PC-9 (cell line): ENCODE measurements at regions not wholly inside any gene's neighbourhood (a gene's known extent, or its start where the extent isn't known, plus 50 kb on each side); places are given as distances from the start of the nearest gene placed in this dataset.

Experiments
- BruUV-seq: library from RNA; stranded (reverse); fragments of 400-500 nt; replicated peaks from 2 replicates; lab custom pipeline; 2021; lab: Mats Ljungman, UMichigan
- CTCF ChIA-PET: fragments of 300-600 bp; sonication (Branson Sonifier 250); formaldehyde crosslinking; loops from one replicate; lab custom pipeline; 2022; ENCODE audit warnings: antibody characterized with exemption; lab: Charles Lee
- POLR2A ChIA-PET: fragments of 300-600 bp; sonication (Branson Sonifier 250); formaldehyde crosslinking; loops from one replicate; lab custom pipeline; 2022; ENCODE audit warnings: antibody characterized with exemption; ENCODE audit not compliant: unreplicated experiment; lab: Charles Lee
- DNase-seq, 2 experiments: peaks; one replicate each; pipeline versions ENCODE4 v3.0.0 to v3.0.0-alpha.2; 2015 to 2022; ENCODE audit warnings: mixed read lengths in 1 of 2
- H2AFZ ChIP-seq: fragments of 200-600 bp; sonication (generic); 2 replicates; pipeline ENCODE4 v1.8.1; 2017; ENCODE audit warnings: antibody characterized with exemption
- H3F3A ChIP-seq: fragments of 200-600 bp; sonication (generic); 2 replicates; pipeline ENCODE4 v1.8.1; 2017; ENCODE audit warnings: antibody characterized with exemption, mild to moderate bottlenecking, low read depth; ENCODE audit not compliant: insufficient read depth
- H3K27ac ChIP-seq: fragments of 200-600 bp; sonication (generic); 2 replicates; pipeline ENCODE4 v1.6.1; 2016; ENCODE audit warnings: mixed run types
- H3K27me3 ChIP-seq: fragments of 200-600 bp; sonication (generic); 2 replicates; pipeline ENCODE4 v1.6.1; 2016; ENCODE audit warnings: low read depth, mixed run types; ENCODE audit not compliant: insufficient read depth
- H3K36me3 ChIP-seq: fragments of 200-600 bp; sonication (generic); 2 replicates; pipeline ENCODE4 v1.6.1; 2016; ENCODE audit warnings: low read depth, mixed run types
- H3K4me1 ChIP-seq: fragments of 200-600 bp; sonication (generic); replicated peaks from 2 replicates; pipeline ENCODE4 v1.6.1; 2016; ENCODE audit warnings: mixed run types; ENCODE audit not compliant: insufficient read depth
- H3K4me2 ChIP-seq: fragments of 200-600 bp; sonication (generic); 2 replicates; pipeline ENCODE4 v1.6.1; 2017; ENCODE audit warnings: mixed run types
- H3K4me3 ChIP-seq: fragments of 200-600 bp; sonication (generic); 2 replicates; pipeline ENCODE4 v1.6.1; 2016; ENCODE audit warnings: mixed run types
- H3K79me2 ChIP-seq: fragments of 200-600 bp; sonication (generic); 2 replicates; pipeline ENCODE4 v1.6.1; 2017; ENCODE audit warnings: low read depth, mixed run types
- H3K9me2 ChIP-seq: fragments of 200-600 bp; sonication (generic); 2 replicates; pipeline ENCODE4 v1.8.1; 2017; ENCODE audit warnings: mild to moderate bottlenecking; ENCODE audit not compliant: insufficient read depth
- H3K9me3 ChIP-seq: fragments of 200-600 bp; sonication (generic); 2 replicates; pipeline ENCODE4 v1.8.1; 2016; ENCODE audit warnings: low read depth; ENCODE audit not compliant: insufficient read depth
- H4K20me1 ChIP-seq: fragments of 200-600 bp; sonication (generic); 2 replicates; pipeline ENCODE4 v1.8.1; 2017; ENCODE audit not compliant: insufficient read depth
- EZH2 ChIP-seq: fragments of 200-600 bp; sonication (generic); IDR thresholded peaks from 2 replicates; pipeline ENCODE4 v1.8.0; 2017; ENCODE audit warnings: antibody characterized with exemption, low read depth
- intact Hi-C: fragments of 100-400 bp; cut with micrococcal nuclease; formaldehyde crosslinking; loops from one replicate; pipeline ENCODE4 v1.10.0; 2022; ENCODE audit not compliant: unreplicated experiment
- TF ChIP-seq, protein P1 (sequence below): fragments of 200-600 bp; sonication (generic); conservative IDR thresholded peaks from 2 replicates; pipeline ENCODE4 v1.6.1; 2017; ENCODE audit warnings: mixed run types, antibody characterized with exemption, mild to moderate bottlenecking, moderate library complexity

DNA sequence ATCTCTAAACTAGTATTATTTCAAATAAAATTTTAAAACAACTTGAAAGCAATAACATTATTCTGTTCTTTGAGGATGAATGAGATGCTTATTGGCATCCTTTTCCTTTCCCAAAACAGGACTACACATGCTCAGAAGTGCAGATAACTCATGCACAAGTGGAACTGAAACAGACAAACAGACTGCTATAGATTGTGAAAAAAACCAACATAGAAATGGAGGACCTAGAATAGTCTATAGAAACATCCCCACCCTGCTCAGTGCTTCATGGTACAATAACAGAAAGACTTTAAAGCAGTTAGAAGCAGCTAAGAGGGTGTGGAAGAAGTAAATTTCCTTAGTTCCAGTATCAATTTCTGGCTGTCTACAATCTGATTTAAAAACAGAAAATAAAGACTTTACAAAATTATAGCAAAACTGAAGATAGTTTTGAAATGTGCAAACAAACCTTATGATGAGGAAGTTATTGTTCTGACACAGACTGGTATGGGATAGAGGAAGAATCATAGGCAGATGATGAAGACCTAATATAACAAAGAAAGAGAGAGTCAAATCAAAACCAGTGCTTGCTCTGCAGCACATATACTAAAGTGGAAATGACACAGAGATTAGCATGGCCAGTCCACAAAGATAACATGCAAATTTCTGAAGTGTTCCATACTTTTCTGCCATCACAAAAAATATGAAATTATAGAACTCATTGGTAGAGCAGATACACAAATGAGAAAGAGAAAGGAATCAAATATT lies 1025.4 kb downstream of the SQOR start:
- Histone ChIP-seq H3K4me2 (no peak overlapping the region), H3K4me1 (no peaks in the 10 kb centered on the region), H3K36me3 (no peaks in the 10 kb centered on the region), H3K4me3 (no peak overlapping the region), H3F3A (no peaks in the 10 kb centered on the region), H4K20me1 (no peaks in the 10 kb centered on the region), H3K79me2 (no peaks in the 10 kb centered on the region), H3K9me2 (no peaks in the 10 kb centered on the region), H3K9me3 (no peaks in the 10 kb centered on the region), H3K27ac (no peak overlapping the region), H3K27me3 (no peaks in the 10 kb centered on the region), H2AFZ (no peak overlapping the region)
- ChIA-PET CTCF (no interaction called here), POLR2A (no interaction called here)
- no TSS peak for BruUV-seq
- DNase-seq = no peak
- no peak for TF ChIP-seq EZH2
- TF ChIP-seq, protein P1, sequence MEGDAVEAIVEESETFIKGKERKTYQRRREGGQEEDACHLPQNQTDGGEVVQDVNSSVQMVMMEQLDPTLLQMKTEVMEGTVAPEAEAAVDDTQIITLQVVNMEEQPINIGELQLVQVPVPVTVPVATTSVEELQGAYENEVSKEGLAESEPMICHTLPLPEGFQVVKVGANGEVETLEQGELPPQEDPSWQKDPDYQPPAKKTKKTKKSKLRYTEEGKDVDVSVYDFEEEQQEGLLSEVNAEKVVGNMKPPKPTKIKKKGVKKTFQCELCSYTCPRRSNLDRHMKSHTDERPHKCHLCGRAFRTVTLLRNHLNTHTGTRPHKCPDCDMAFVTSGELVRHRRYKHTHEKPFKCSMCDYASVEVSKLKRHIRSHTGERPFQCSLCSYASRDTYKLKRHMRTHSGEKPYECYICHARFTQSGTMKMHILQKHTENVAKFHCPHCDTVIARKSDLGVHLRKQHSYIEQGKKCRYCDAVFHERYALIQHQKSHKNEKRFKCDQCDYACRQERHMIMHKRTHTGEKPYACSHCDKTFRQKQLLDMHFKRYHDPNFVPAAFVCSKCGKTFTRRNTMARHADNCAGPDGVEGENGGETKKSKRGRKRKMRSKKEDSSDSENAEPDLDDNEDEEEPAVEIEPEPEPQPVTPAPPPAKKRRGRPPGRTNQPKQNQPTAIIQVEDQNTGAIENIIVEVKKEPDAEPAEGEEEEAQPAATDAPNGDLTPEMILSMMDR = no peak
- intact Hi-C loops = no loop called here

DNA sequence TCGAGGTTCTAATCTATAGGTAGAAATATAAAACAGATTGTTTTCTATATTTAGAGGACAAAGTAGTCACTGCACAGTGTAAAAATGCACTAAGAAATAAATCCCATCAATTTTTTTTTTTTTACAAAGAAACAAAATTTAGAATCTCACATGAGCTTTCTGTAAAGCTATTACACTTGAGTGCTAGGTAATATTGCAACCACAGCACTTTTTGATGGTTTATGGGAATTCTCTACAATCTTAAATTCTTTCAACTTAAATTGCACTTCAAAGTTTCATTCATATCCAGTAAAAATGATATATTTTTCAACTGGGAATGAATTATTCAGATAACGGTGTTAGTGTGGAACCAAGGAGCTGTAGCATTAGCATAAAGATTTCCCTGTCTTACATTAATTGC lies 1035.4 kb downstream of the SQOR start:
- Histone ChIP-seq H3K9me3 (no peaks in the 10 kb centered on the region), H3K79me2 (no peaks in the 10 kb centered on the region), H3K36me3 (no peaks in the 10 kb centered on the region), H3K4me3 (no peak overlapping the region), H3K4me1 (no peaks in the 10 kb centered on the region), H3F3A (no peaks in the 10 kb centered on the region), H2AFZ (no peak overlapping the region), H3K27ac (no peak overlapping the region), H4K20me1 (no peaks in the 10 kb centered on the region), H3K9me2 (no peaks in the 10 kb centered on the region), H3K27me3 (no peaks in the 10 kb centered on the region), H3K4me2 (no peak overlapping the region)
- DNase-seq = no peak
- intact Hi-C loops = no loop called here
- TF ChIP-seq EZH2 = no peak
- TF ChIP-seq, protein P1 = no peak
- no TSS peak for BruUV-seq
- CTCF ChIA-PET = no interaction called here
- POLR2A ChIA-PET = no interaction called here

DNA sequence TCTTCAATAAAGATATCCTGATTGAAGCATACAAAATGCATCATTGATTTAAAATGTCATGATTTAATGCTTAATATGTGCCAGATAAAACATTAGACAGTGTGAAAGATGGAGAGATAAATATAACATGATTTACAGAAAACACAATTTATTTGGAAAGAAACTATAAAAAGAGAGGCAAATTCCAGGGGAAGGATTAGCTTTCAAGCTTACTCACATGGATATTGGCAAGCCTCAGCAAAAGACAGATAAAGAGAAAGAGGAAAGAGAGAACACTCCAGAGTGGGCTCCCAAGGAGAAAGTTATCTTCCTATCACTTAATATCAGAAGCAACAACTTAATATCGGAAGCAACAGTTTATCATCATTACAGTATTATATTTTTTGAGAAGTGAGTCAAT lies 1036.5 kb downstream of the SQOR start:
- Histone ChIP-seq H3K27me3 (no peaks in the 10 kb centered on the region), H3K27ac (no peak overlapping the region), H3K9me2 (no peaks in the 10 kb centered on the region), H3K4me1 (no peaks in the 10 kb centered on the region), H3K4me3 (no peak overlapping the region), H3K9me3 (no peaks in the 10 kb centered on the region), H3K36me3 (no peaks in the 10 kb centered on the region), H3K4me2 (no peak overlapping the region), H4K20me1 (no peaks in the 10 kb centered on the region), H2AFZ (no peak overlapping the region), H3F3A (no peaks in the 10 kb centered on the region), H3K79me2 (no peaks in the 10 kb centered on the region)
- POLR2A ChIA-PET = no interaction called here
- TF ChIP-seq, protein P1 = no peak
- TF ChIP-seq EZH2 = no peak
- CTCF ChIA-PET = no interaction called here
- no TSS peak for BruUV-seq
- no peak for DNase-seq
- intact Hi-C loops = no loop called here
